BLaER1 (cell line): ENCODE measurements at regions not wholly inside any gene's neighbourhood (a gene's known extent, or its start where the extent isn't known, plus 50 kb on each side); places are given as distances from the start of the nearest gene placed in this dataset.

Source experiments
- H3K27ac ChIP-seq: shearing (Covaris generic); formaldehyde crosslinking; 2 replicates; pipeline ENCODE4 v1.8.1; 2022
- H3K27me3 ChIP-seq: shearing (Covaris generic); formaldehyde crosslinking; 2 replicates; pipeline ENCODE4 v1.8.1; 2022
- H3K36me3 ChIP-seq: shearing (Covaris generic); formaldehyde crosslinking; 2 replicates; pipeline ENCODE4 v1.8.1; 2022
- H3K4me1 ChIP-seq: shearing (Covaris generic); formaldehyde crosslinking; 2 replicates; pipeline ENCODE4 v1.8.1; 2022
- H3K4me2 ChIP-seq: shearing (Covaris generic); formaldehyde crosslinking; 2 replicates; pipeline ENCODE4 v1.8.1; 2022
- H3K4me3 ChIP-seq: shearing (Covaris generic); formaldehyde crosslinking; 2 replicates; pipeline ENCODE4 v1.8.1; 2022
- H3K9ac ChIP-seq: shearing (Covaris generic); formaldehyde crosslinking; 2 replicates; pipeline ENCODE4 v1.8.1; 2022
- H3K9me3 ChIP-seq: shearing (Covaris generic); formaldehyde crosslinking; 2 replicates; pipeline ENCODE4 v1.8.1; 2022
- H4K20me1 ChIP-seq: shearing (Covaris generic); formaldehyde crosslinking; 2 replicates; pipeline ENCODE4 v1.8.1; 2022
- Cebpa-rat ChIP-seq: shearing (Covaris generic); IDR thresholded peaks from 2 replicates; pipeline ENCODE4 v1.8.1; 2022

GRCh38 chr5:8505196-8505595 is 636.2 kb downstream of the MTRR start:
- H3K27ac ChIP-seq, result peak overlapping the region; percentile 84
- H3K36me3 ChIP-seq, result peaks cover 12% of the 10 kb centered on the region; the same call in 1 of the 2 replicates
- H3K9ac ChIP-seq, result peak overlapping the region; percentile 62; the same call in 1 of the 2 replicates
- no peaks in the 10 kb centered on the region for H4K20me1 ChIP-seq
- H3K4me2 ChIP-seq, result peak overlapping the region; percentile 79
- H3K9me3 ChIP-seq, result peaks cover 47% of the 10 kb centered on the region
- no peaks in the 10 kb centered on the region for H3K27me3 ChIP-seq
- TF ChIP-seq Cebpa-rat, result no peak
- peak overlapping the region; percentile 29; the same call in 1 of the 2 replicates for H3K4me3 ChIP-seq
- peaks cover 54% of the 10 kb centered on the region for H3K4me1 ChIP-seq

- H3K9ac ChIP-seq, result no peak overlapping the region
- H3K4me2 ChIP-seq, result no peak overlapping the region
- no peaks in the 10 kb centered on the region for H3K27me3 ChIP-seq
- peaks cover 48% of the 10 kb centered on the region for H3K9me3 ChIP-seq
- no peaks in the 10 kb centered on the region for H4K20me1 ChIP-seq
- H3K27ac ChIP-seq, result no peak overlapping the region
- TF ChIP-seq Cebpa-rat, result no peak
- H3K4me1 ChIP-seq, result peaks cover 41% of the 10 kb centered on the region
- no peak overlapping the region for H3K4me3 ChIP-seq
- H3K36me3 ChIP-seq, result peaks cover 5% of the 10 kb centered on the region; the same call in 1 of the 2 replicates
Measured at GRCh38 chr5:8508231-8508630, 639.3 kb downstream of the MTRR start.

- TF ChIP-seq Cebpa-rat, result no peak
- Histone ChIP-seq H3K4me1 (no peaks in the 10 kb centered on the region), H3K9me3 (peaks cover 45% of the 10 kb centered on the region), H3K27ac (no peak overlapping the region), H3K4me3 (no peak overlapping the region), H3K27me3 (no peaks in the 10 kb centered on the region), H3K36me3 (no peaks in the 10 kb centered on the region), H3K9ac (no peak overlapping the region), H4K20me1 (no peaks in the 10 kb centered on the region), H3K4me2 (no peak overlapping the region)
Measured at GRCh38 chr5:8516356-8516755, 647.4 kb downstream of the MTRR start.

- Histone ChIP-seq H3K9ac (no peak overlapping the region), H3K4me3 (no peak overlapping the region), H3K9me3 (peaks cover 35% of the 10 kb centered on the region), H3K4me2 (no peak overlapping the region), H3K27me3 (no peaks in the 10 kb centered on the region), H3K36me3 (no peaks in the 10 kb centered on the region), H3K4me1 (no peaks in the 10 kb centered on the region), H4K20me1 (no peaks in the 10 kb centered on the region), H3K27ac (no peak overlapping the region)
- TF ChIP-seq Cebpa-rat, result no peak
Measured at GRCh38 chr5:8517456-8517855, 648.5 kb downstream of the MTRR start.

GRCh38 chr5:8520917-8521316 is 652.0 kb downstream of the MTRR start:
- no peak for TF ChIP-seq Cebpa-rat

GRCh38 chr5:8521991-8522390 is 653.0 kb downstream of the MTRR start:
- Histone ChIP-seq H3K4me1 (no peaks in the 10 kb centered on the region), H3K9me3 (peaks cover 8% of the 10 kb centered on the region), H3K36me3 (no peaks in the 10 kb centered on the region), H4K20me1 (no peaks in the 10 kb centered on the region), H3K27me3 (no peaks in the 10 kb centered on the region), H3K4me2 (no peak overlapping the region), H3K27ac (no peak overlapping the region), H3K4me3 (no peak overlapping the region), H3K9ac (no peak overlapping the region)
- no peak for TF ChIP-seq Cebpa-rat

More at GRCh38 chr5:8520917-8521316, 652.0 kb downstream of the MTRR start:
- no peak overlapping the region for H3K4me3 ChIP-seq
- H3K9ac ChIP-seq, result no peak overlapping the region
- no peaks in the 10 kb centered on the region for H3K4me1 ChIP-seq
- no peak overlapping the region for H3K4me2 ChIP-seq
- peaks cover 13% of the 10 kb centered on the region for H3K9me3 ChIP-seq
- no peaks in the 10 kb centered on the region for H4K20me1 ChIP-seq
- H3K36me3 ChIP-seq, result no peaks in the 10 kb centered on the region
- no peaks in the 10 kb centered on the region for H3K27me3 ChIP-seq
- no peak overlapping the region for H3K27ac ChIP-seq

GRCh38 chr5:8522646-8523045 is 653.7 kb downstream of the MTRR start:
- H3K9me3 ChIP-seq, result peaks cover 1% of the 10 kb centered on the region
- no peak overlapping the region for H3K4me2 ChIP-seq
- H3K4me3 ChIP-seq, result no peak overlapping the region
- no peaks in the 10 kb centered on the region for H4K20me1 ChIP-seq
- no peaks in the 10 kb centered on the region for H3K4me1 ChIP-seq
- H3K36me3 ChIP-seq, result no peaks in the 10 kb centered on the region
- TF ChIP-seq Cebpa-rat, result no peak
- no peak overlapping the region for H3K27ac ChIP-seq
- H3K9ac ChIP-seq, result no peak overlapping the region
- H3K27me3 ChIP-seq, result no peaks in the 10 kb centered on the region

GRCh38 chr5:8523501-8523900 is 654.6 kb downstream of the MTRR start:
- Histone ChIP-seq H3K27ac (no peak overlapping the region), H3K4me2 (no peak overlapping the region), H3K27me3 (no peaks in the 10 kb centered on the region), H3K9ac (no peak overlapping the region), H3K9me3 (no peaks in the 10 kb centered on the region), H3K4me3 (no peak overlapping the region), H3K36me3 (no peaks in the 10 kb centered on the region), H3K4me1 (no peaks in the 10 kb centered on the region), H4K20me1 (no peaks in the 10 kb centered on the region)
- no peak for TF ChIP-seq Cebpa-rat

GRCh38 chr5:8525819-8526218 is 656.9 kb downstream of the MTRR start:
- TF ChIP-seq Cebpa-rat, result no peak
- no peaks in the 10 kb centered on the region for H3K4me1 ChIP-seq
- H3K27ac ChIP-seq, result no peak overlapping the region
- H3K4me2 ChIP-seq, result no peak overlapping the region
- H3K36me3 ChIP-seq, result no peaks in the 10 kb centered on the region
- H3K9ac ChIP-seq, result no peak overlapping the region
- no peaks in the 10 kb centered on the region for H3K27me3 ChIP-seq
- no peaks in the 10 kb centered on the region for H4K20me1 ChIP-seq
- no peaks in the 10 kb centered on the region for H3K9me3 ChIP-seq
- H3K4me3 ChIP-seq, result no peak overlapping the region

- Histone ChIP-seq H3K9ac (no peak overlapping the region), H3K4me3 (no peak overlapping the region), H3K9me3 (no peaks in the 10 kb centered on the region), H4K20me1 (no peaks in the 10 kb centered on the region), H3K27ac (no peak overlapping the region), H3K4me1 (no peaks in the 10 kb centered on the region), H3K27me3 (no peaks in the 10 kb centered on the region), H3K36me3 (no peaks in the 10 kb centered on the region), H3K4me2 (no peak overlapping the region)
- TF ChIP-seq Cebpa-rat, result no peak
Measured at GRCh38 chr5:8528106-8528505, 659.2 kb downstream of the MTRR start.

GRCh38 chr5:8538821-8539220 is 669.9 kb downstream of the MTRR start:
- H4K20me1 ChIP-seq, result no peaks in the 10 kb centered on the region

More at GRCh38 chr5:8538821-8539220, 669.9 kb downstream of the MTRR start:
- Histone ChIP-seq H3K27ac (no peak overlapping the region), H3K4me1 (no peaks in the 10 kb centered on the region), H3K4me3 (no peak overlapping the region), H3K4me2 (no peak overlapping the region), H3K9ac (no peak overlapping the region), H3K9me3 (no peaks in the 10 kb centered on the region), H3K27me3 (no peaks in the 10 kb centered on the region), H3K36me3 (no peaks in the 10 kb centered on the region)
- no peak for TF ChIP-seq Cebpa-rat
